ENCODE measurements at regions not wholly inside any gene's neighbourhood (a gene's known extent, or its start where the extent isn't known, plus 50 kb on each side); places are given as distances from the start of the nearest gene placed in this dataset.

DNA sequence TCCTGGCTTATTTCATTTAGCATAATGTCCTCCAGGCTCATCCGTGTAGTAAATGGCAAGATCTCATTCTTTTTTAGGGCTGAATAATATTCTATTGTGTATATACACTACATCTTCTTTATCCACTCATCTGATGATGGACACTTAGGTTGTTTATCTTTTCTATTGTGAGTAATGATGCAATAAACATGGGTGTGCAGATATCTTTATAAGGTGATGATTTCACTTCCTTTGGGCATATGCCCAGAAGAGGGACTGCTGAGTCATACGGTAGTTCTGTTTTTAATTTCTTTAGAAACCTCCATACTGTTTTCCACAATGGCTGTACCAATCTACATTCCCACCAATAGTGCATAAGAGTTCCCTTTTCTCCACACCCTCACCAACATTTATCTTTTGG is 317.6 kb upstream of the CNKSR2 start:
- no peak for DNase-seq (ENCODE audit: extremely low read depth in 1 of 2, low read depth in 1 of 2)

DNA sequence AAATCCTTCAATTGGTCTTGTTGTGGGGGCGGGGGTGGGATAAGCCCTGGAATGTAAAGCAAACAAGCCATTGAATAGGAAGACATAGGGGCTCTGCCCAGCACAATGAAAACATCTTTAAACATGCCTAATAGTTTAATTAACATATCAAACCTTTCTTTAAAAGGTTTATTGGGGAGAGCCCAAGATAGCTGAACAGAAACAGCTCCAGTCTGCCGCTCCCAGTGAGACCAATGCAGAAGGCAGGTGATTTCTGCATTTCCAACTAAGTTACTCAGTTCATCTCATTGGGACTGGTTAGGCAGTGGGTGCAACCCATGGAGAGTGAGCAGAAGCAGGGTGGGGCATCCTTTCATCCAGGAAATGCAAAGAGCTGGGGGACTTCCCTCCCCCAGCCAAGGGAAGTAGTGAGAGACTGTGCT is 327.2 kb upstream of the CNKSR2 start:
- DNase-seq (ENCODE audit: extremely low read depth in 1 of 2, low read depth in 1 of 2) = no peak

DNA sequence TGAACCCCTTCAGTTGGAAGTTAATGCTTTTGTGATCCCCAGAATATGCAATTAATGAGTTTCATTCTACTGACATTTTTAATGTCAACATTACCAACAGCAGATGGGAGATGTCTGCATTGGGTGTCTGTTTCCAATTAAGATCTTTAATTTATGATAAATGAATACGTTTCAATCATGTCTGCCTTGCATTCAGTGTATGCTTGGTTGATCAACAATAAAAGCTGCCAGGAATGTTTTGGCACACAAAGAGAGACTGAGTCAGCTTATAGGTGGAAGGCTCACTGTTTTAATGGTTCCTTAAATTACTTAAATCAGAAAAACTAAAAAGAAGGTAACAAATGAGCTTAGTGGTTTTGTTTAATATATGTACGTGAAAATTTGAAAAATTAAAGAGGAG is 359.9 kb upstream of the CNKSR2 start:
- DNase-seq (ENCODE audit: extremely low read depth in 1 of 2, low read depth in 1 of 2) = no peak

DNA sequence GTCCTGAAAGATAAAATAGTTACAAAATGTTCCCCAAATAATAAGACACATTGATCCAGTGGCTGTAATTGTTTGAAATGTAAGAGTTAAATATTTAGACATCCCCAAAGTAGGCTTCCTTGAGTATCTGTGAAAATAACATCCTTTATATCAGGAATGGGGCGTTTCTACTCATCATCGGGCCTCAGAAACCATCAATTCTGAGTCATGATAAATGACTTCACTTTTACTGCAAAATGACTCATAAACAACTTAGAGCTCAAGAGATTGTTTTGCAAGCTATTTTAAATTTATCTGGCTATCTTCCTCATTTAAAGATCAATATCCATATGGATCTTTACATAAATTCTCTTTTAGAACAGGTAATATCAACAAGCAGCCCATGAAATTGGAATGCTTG is 369.4 kb upstream of the CNKSR2 start:
- no peak for DNase-seq (ENCODE audit: extremely low read depth in 1 of 2, low read depth in 1 of 2)

DNA sequence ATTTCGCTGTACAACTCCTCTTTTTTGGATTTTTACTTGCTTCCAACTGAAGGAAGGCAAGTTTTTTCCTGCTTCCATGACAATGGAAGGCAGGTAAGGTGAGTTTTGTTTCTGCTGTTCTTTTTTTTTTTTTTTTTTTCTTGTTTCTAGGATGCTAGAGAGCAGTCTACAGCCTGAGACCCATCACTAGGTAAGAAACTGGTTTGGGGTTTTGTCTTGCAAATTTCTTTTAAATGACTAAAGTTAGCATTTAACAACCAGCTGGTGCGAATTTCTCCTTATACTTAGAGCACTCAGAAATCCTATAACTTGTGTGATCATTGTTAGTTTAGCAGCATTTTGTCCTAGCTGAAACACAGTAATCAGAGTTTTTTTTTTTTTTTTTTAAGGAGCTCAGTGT is 378.4 kb upstream of the CNKSR2 start:
- no peak for DNase-seq (ENCODE audit: extremely low read depth in 1 of 2, low read depth in 1 of 2)

DNA sequence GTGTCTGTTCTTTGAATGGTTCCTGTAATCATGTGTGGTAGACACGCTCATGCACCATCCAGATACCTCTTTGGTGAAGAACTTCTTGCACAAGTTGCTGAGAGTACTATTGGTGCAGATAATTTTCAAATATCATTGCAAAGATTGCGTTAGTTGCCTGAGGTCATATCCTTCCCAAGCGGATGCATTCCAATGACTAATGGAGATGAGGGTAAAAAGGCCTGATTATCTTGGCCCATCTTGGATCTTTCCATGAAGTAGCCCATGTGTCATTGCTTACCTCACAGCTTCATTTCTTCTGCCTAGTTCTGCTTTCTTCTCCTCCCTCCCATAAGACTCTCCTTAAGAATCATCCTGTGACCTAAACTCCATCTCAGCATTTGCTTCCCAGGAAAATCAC is 384.9 kb upstream of the CNKSR2 start:
- DNase-seq (ENCODE audit: extremely low read depth in 1 of 2, low read depth in 1 of 2) = no peak

DNA sequence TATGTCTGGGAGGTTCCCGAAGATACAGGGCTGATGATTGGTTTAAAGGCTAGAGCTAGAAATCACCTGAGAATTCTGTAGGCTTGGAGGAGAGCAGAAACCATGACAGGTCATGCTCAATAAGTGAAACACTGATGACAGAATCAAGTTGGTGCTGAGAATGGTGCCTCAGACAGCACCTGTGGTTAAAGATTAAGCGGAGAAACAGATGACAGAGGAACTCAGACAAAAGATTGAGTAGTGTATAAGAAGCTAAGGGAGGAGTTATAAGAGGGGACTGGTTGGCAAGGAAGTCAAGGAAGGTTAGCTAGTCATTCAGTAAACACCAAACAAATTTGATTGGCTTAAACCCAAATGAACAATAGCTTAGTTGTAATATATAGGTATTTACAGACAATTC is 385.4 kb upstream of the CNKSR2 start:
- DNase-seq (ENCODE audit: extremely low read depth in 1 of 2, low read depth in 1 of 2) = no peak

DNA sequence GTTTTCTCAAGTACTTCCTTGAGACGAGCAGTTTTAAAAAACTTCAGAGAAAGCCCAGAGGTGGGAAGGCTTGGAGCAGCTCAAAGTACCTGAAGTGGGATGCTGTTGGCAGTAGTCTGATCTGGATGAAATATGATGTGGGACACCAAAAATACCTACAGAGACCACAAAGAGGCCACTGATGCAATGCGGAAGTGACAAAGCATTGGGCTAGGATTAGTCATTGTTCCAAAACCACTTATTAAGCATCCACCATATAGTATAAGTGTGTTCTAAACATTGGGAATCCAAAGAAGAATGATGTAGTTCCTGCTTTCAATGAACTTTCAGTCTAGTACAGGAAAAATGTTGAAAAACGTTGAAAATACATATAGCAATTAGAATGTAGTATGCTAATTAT is 386.1 kb upstream of the CNKSR2 start:
- DNase-seq (ENCODE audit: extremely low read depth in 1 of 2, low read depth in 1 of 2) = no peak

DNA sequence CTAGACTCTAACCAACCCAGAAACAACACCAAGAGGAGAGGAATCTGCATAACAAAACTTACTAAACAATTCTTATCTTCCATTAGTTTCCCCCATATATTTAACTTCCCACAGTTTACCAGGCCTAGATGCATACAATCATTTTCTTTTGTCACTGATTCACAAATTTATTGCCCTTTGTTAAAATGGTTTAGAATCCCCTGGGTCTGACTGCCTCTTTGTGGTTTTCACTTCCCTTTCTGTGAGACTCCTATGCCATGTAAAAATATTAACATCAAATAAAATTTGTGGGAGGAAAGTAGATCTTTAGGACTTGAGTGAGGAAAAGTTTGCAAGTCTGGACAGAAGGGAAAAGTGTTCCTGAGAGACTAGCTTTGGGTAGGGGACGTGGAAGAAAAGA is 393.8 kb upstream of the CNKSR2 start:
- DNase-seq (ENCODE audit: extremely low read depth in 1 of 2, low read depth in 1 of 2) = no peak

DNA sequence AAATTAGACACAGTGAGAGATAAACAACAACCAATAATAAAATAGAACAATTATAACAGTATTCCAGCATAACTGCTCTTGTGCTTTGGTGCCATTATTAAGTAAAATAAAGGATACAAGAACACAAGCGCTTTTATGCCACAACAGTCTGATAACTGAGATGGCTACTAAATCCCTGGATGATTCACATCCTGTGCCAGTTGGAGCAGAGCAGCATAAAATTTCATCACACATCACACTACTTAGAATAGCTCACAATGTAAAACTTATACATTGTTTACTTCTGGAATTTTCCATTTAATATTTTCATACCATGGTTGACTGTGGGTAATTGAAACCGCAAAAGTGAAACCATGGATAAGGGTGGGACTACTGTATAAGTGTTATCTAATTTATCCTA is 399.9 kb upstream of the CNKSR2 start:
- DNase-seq (ENCODE audit: extremely low read depth in 1 of 2, low read depth in 1 of 2) = no peak

DNA sequence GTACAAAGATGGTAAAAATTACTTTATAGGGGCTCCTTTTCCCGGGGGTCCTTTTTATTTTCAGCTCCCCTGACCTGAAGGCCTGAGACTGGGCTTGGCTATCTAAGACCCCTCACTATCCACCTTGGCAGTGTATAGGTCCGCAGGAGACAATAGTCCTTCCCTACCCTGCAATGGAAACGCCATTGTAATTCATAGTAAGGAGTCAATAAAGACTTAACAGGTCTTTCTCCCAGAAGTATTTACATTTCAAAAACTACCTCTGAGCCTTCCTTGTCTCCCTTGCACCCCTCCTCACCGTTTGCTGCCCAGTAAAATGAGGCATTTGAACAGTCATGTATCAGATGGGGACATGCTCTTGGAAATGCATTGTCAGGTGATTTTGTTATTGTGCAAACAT is 401.2 kb upstream of the CNKSR2 start:
- no peak for DNase-seq (ENCODE audit: extremely low read depth in 1 of 2, low read depth in 1 of 2)

DNA sequence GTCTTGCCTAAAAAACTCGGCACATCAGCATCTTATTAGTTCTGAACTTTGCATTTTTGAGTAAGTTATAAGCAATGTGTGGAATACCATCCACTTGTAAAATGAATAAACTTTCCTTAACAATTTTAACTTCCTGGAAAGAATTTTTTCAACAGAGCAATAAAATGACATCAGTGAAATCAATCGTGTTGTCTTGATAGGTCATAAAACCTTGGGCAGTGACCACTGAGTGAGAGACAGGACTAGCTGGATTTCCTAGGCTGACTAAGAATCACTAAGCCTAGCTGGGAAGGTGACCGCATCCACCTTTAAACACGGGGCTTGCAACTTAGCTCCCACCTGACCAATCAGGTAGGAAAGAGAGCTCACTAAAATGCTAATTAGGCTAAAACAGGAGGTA is 403.0 kb upstream of the CNKSR2 start:
- no peak for DNase-seq (ENCODE audit: extremely low read depth in 1 of 2, low read depth in 1 of 2)

DNA sequence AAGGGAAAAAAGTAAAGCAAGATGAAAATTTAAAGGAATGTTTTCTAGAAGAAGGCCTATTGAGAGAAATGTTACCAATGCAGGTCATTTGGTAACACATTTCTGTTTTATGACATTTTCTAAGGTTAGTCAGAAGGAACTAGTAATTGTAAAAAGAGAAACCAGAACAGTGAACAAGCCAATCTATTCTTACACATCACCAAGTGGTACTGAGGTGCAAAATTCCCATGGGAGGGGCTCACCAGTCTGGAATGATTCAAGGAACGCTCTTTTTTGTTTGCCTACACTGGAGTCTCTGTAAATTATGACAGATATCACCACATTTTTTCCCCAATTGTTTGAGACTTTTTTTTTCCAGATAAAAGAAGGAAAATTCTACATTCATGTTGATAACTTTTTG is 404.7 kb upstream of the CNKSR2 start:
- DNase-seq (ENCODE audit: extremely low read depth in 1 of 2, low read depth in 1 of 2) = no peak

DNA sequence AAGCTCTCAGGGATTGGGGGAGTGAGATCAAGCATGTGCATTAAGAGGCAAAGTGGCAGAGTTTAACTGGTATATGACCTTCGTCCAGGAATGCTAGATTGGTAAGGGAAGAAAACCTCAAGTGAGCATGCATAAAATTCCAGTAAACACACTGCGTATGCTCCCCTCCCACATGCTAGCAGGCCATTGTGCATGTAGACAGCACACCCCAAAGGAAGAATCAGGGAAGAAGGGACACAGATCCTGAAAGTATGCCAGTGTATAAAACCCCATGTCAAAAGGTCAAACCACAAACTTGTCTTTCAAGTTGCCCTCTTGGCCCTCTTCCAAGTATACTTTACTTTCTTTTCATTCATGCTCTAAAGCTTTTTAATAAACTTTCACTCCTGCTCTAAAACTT is 405.2 kb upstream of the CNKSR2 start:
- DNase-seq (ENCODE audit: extremely low read depth in 1 of 2, low read depth in 1 of 2) = no peak

DNA sequence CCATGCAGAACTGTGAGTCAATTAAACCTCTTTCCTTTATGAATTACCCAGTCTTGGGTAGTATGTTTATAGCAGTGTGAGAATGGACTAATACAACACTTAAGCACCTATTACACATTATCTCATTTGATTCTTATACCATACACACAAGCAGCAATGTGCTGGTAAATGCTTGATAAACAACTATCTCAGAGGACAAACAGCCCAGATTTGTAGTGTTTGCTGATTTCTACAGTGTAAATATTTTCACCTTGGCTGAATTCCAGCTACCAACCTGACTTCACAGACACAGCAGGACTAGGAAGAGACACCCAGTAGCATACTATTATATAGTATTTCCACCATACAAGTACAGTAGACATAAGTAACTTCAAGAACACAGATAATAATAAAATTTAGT is 406.5 kb upstream of the CNKSR2 start:
- DNase-seq (ENCODE audit: extremely low read depth in 1 of 2, low read depth in 1 of 2) = no peak

DNA sequence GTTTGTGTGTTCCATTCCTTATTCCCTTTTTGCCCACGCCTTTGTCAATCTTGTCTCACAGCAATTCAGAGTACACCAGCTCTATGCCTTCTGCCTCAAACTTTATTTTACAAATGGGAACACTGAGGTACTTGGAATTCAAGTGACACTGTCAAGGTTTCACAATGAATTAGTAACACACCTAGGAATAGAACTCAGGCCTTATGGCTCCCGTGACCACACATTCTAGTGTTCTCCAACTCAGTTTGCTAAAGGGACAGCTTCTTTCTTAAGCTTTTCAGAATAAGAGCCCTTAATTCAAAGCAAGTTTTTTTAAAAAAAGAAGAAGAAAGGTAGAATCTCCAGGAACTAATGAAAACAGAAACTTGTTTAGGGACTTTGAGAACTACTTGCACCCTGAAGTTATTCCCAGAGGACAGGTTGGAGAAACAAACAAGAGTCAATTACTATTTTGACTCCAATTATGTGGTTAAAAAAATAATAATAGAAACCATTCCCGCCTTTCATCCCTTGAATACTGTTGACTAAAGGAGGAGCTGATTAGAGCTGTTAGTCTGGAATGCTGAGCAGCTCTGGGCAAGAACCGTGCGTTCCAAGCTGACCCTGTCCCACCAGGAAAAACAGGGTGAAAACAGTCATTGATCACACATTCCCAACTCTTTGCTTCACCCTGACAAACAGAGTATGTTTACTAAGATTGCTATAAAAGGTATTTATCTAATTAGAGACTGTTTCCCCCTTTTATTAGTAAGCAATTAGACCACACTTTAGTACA is 408.8 kb upstream of the CNKSR2 start:
- no peak for DNase-seq (ENCODE audit: extremely low read depth in 1 of 2, low read depth in 1 of 2)

DNA sequence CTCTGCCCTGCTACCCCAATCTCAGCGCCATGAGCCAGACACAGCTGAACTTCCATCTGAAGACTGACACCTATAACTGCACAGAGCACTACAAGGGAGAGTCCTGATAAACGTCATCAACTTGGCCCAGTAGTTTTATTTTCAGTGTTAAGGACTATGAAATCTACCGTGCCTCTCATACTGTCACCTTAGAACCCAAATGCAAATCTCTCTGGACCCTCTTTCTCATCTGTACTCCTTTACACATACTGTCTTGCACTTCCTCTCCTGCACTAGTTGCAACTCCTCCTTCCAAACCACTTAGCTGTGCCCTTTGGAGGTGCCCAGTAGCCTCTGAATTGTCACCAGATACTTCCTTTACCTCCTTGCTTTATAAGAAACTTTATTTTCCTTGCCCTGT is 420.2 kb upstream of the CNKSR2 start:
- no peak for DNase-seq (ENCODE audit: extremely low read depth in 1 of 2, low read depth in 1 of 2)

DNA sequence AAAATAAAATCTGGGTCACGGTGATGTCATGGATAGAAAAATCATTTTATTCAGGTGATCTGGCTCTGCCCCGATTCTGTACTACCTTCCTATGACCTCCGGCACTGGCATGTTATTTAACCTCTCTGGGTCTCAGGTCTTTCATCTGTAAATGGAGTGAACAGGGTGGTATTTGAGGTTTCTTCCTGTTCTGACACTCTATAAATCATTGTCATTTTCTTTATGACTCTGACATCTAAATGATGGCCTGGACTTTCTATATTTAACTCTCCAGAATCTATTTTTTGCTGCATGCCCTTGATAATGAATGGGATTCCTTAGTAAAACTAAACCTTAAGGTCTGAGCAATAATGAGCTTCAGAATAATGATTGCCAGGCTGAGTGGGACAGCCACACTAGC is 422.0 kb upstream of the CNKSR2 start:
- DNase-seq (ENCODE audit: extremely low read depth in 1 of 2, low read depth in 1 of 2) = no peak

DNA sequence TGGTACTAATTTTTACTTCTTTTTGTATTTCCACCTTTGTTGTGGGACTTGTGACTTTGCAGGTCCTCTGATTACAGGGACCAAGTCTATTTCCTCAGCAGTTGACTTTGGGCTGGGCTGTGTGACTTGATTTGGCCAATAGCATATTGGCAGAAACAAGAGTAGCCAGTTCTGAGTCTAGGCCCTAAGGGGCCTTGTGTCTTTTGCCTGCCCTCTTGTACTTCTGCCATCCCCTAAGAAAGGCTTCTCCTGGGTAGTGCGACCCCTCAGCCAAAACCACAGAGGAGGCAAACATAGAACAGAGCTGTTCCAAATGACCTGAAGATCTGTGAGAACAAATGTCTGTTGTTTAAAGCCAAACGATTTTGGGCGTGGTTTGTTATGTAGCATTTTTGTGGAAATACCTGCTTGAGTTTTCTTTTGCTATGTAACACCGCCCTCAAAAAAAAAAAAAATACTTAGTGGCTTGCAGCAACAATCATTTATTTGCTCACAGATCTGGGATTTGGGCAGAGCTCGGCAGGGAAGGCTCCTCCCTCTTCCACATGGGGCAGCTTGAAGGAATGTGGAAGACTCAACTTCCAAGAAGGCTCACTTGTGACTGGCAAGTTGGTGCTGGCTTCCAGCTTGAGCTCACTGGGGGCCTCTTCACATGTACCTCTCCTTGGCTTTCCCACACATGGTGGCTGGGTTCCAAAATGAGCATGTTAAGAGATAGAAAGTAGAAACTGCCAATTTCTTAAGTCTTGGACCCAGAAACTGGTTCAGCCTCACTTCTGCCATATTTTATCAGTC is 423.0 kb upstream of the CNKSR2 start:
- no peak for DNase-seq (ENCODE audit: extremely low read depth in 1 of 2, low read depth in 1 of 2)

DNA sequence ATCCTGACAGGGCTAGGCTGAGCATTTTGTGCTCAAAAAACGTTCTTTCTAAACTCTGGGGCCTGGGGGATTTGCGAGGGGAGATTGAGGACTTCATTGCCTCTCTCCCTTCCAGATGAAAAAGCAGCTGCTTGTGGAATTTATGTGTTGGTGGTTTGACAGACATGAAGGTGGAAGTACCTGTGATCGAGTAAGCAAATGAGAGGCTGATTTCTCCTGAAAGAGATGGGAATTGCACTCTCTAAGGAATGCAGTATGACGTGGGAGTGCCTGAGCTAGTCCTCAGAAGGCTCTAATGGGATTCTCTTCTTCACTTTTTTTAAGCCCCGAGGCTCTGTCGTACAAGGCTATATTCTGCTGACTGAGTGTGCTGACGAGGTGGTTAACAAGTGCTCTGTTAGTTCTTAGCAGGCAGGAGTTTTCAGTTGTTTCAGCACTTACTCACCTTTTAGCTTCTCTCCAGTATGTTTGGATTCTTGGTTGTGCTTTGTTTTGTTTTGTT is 426.8 kb upstream of the CNKSR2 start:
- DNase-seq (ENCODE audit: extremely low read depth in 1 of 2, low read depth in 1 of 2) = no peak

DNA sequence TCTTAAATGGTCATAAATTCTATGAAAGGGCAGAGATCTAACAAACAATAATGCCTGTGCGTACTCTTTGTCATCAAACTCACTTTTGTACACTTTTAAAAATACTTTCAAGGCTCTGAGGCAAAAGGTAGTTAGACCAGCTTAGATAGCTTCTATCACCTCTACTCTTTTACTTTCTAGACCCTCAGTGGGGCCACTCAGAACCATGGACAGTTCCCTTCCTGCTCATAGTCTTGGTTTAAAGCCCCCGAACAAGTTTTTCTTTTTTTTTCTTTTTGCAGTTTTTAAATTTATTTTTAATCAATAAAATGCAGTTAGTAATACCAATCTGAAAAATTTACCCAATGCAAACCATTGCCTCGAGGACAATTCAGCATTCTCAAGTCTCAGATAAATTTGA is 460.5 kb upstream of the CNKSR2 start:
- DNase-seq (ENCODE audit: extremely low read depth in 1 of 2, low read depth in 1 of 2) = no peak

DNA sequence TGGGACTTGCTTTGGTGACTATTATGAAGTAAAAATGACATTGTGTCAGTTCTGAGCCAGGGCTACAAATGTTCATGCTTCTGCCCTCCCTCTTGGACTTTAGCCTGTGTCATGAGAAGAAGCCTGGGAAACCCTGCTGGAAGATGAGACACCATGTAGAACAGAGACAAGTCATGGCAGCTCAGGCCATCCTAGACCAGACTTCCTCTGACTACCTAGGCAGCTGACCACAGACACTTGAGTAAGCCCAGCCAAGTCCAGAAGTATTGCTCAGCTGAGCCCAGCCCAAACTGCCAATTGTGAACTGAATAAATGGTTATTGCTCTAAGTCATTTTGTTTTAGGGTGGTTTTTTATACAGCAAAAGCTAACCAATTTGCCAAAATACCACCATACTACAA is 467.6 kb upstream of the CNKSR2 start:
- DNase-seq (ENCODE audit: extremely low read depth in 1 of 2, low read depth in 1 of 2) = no peak
